Smooth muscle cell (in vitro differentiated cells): ENCODE measurements at regions not wholly inside any gene's neighbourhood (a gene's known extent, or its start where the extent isn't known, plus 50 kb on each side); places are given as distances from the start of the nearest gene placed in this dataset.
A peak's percentile ranks its signal among the peaks of the same experiment; 100 is the strongest.

ENCODE experiments used
- DNase-seq: peaks from one replicate; lab custom pipeline; 2025; ENCODE audit not compliant: unreplicated experiment; lab: John Stamatoyannopoulos, UW
- H2AFZ ChIP-seq: fragments of 200-600 bp; sonication (generic); 2 replicates; pipeline ENCODE4 v1.6.0; 2016; ENCODE audit warnings: antibody characterized with exemption, low read depth, mild to moderate bottlenecking
- H3F3A ChIP-seq: fragments of 200-600 bp; sonication (generic); 2 replicates; pipeline ENCODE4 v1.6.0; 2017; ENCODE audit warnings: antibody characterized with exemption, low read depth
- H3K27ac ChIP-seq: fragments of 200-600 bp; sonication (generic); 2 replicates; pipeline ENCODE4 v1.5.1; 2016; ENCODE audit warnings: low read depth, mild to moderate bottlenecking
- H3K27me3 ChIP-seq: fragments of 200-600 bp; sonication (generic); 2 replicates; pipeline ENCODE4 v1.6.1; 2016; ENCODE audit warnings: low read depth, mild to moderate bottlenecking
- H3K36me3 ChIP-seq: fragments of 200-600 bp; sonication (generic); 2 replicates; pipeline ENCODE4 v1.5.1; 2016; ENCODE audit warnings: low read depth
- H3K4me1 ChIP-seq: fragments of 200-600 bp; sonication (generic); 2 replicates; pipeline ENCODE4 v1.5.1; 2016; ENCODE audit warnings: low read depth
- H3K4me2 ChIP-seq: fragments of 200-600 bp; sonication (generic); 2 replicates; pipeline ENCODE4 v1.6.0; 2016; ENCODE audit warnings: mild to moderate bottlenecking
- H3K4me3 ChIP-seq: fragments of 200-600 bp; sonication (generic); 2 replicates; pipeline ENCODE4 v1.5.1; 2016; ENCODE audit warnings: mild to moderate bottlenecking
- H3K79me2 ChIP-seq: fragments of 200-600 bp; sonication (generic); 2 replicates; pipeline ENCODE4 v1.6.0; 2016; ENCODE audit warnings: low read depth, mild to moderate bottlenecking
- H3K9ac ChIP-seq: fragments of 200-600 bp; sonication (generic); 2 replicates; pipeline ENCODE4 v1.6.0; 2016; ENCODE audit warnings: low read depth
- H3K9me3 ChIP-seq: fragments of 200-600 bp; sonication (generic); replicated peaks from 2 replicates; pipeline ENCODE4 v1.5.1; 2016; ENCODE audit warnings: low read depth
- H4K20me1 ChIP-seq: fragments of 200-600 bp; sonication (generic); 2 replicates; pipeline ENCODE4 v1.6.0; 2016; ENCODE audit warnings: low read depth
- WGBS: methylation state at CpG from one replicate; pipeline ENCODE4 v1.1.7; 2016; ENCODE audit warnings: low lambda C conversion rate; 5-methylcytosine and 5-hydroxymethylcytosine counted together
- TF ChIP-seq, protein P1 (sequence below): fragments of 200-600 bp; sonication (generic); IDR thresholded peaks from 2 replicates; pipeline ENCODE4 v1.5.1; 2017; ENCODE audit warnings: borderline replicate concordance, mild to moderate bottlenecking, antibody characterized with exemption; ENCODE audit not compliant: insufficient read depth, poor library complexity, severe bottlenecking

DNA sequence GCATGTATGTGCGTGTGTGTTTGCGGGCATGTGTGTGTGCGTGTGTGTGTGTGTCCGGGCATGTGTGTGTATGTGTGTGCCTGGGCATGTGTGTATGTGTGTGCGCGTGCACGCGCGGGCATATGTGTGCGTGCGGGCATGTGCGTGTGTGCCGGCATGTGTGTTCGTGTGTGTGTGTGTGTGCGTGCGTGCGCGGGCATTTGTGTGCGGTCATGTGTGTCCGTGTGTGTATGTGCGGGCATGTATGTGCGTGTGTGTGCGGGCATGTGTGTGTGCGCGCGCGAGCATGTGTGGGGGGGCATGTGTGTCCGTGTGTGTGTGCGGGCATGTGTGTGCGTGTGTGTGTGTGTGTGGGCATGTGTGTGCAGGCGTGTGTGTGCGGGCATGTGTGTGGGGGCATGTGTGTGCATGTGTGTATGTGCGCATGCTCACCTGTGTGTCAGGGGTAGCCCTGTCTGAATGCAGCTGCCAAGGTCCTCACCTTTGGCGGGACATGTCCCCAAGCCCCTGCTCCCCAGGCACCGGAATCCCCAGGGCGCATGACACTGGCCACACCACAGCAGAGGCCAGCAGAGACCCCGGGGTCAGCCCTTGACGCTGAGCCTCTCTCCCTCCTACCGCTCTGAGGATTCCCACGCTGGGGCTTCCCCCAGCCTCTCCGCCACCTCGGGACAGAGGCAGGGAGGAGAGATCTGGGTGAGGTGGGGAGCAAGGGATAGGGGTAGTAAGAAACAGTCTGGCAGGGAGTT, 109.5 kb upstream of the NCOR2 start:
- 92% methylated on average over 40 of the region's 42 CpGs for WGBS
- Histone ChIP-seq H3K4me2 (peak overlapping the region; percentile 74), H3K27me3 (no peaks in the 10 kb centered on the region), H3F3A (peaks cover 6% of the 10 kb centered on the region), H3K36me3 (no peaks in the 10 kb centered on the region), H3K4me3 (no peak overlapping the region), H4K20me1 (no peaks in the 10 kb centered on the region), H3K4me1 (peaks cover 14% of the 10 kb centered on the region), H3K79me2 (no peaks in the 10 kb centered on the region), H3K27ac (no peak overlapping the region), H2AFZ (no peak overlapping the region), H3K9ac (no peak overlapping the region), H3K9me3 (no peaks in the 10 kb centered on the region)
- TF ChIP-seq, protein P1, sequence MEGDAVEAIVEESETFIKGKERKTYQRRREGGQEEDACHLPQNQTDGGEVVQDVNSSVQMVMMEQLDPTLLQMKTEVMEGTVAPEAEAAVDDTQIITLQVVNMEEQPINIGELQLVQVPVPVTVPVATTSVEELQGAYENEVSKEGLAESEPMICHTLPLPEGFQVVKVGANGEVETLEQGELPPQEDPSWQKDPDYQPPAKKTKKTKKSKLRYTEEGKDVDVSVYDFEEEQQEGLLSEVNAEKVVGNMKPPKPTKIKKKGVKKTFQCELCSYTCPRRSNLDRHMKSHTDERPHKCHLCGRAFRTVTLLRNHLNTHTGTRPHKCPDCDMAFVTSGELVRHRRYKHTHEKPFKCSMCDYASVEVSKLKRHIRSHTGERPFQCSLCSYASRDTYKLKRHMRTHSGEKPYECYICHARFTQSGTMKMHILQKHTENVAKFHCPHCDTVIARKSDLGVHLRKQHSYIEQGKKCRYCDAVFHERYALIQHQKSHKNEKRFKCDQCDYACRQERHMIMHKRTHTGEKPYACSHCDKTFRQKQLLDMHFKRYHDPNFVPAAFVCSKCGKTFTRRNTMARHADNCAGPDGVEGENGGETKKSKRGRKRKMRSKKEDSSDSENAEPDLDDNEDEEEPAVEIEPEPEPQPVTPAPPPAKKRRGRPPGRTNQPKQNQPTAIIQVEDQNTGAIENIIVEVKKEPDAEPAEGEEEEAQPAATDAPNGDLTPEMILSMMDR = no peak
- DNase-seq = no peak

DNA sequence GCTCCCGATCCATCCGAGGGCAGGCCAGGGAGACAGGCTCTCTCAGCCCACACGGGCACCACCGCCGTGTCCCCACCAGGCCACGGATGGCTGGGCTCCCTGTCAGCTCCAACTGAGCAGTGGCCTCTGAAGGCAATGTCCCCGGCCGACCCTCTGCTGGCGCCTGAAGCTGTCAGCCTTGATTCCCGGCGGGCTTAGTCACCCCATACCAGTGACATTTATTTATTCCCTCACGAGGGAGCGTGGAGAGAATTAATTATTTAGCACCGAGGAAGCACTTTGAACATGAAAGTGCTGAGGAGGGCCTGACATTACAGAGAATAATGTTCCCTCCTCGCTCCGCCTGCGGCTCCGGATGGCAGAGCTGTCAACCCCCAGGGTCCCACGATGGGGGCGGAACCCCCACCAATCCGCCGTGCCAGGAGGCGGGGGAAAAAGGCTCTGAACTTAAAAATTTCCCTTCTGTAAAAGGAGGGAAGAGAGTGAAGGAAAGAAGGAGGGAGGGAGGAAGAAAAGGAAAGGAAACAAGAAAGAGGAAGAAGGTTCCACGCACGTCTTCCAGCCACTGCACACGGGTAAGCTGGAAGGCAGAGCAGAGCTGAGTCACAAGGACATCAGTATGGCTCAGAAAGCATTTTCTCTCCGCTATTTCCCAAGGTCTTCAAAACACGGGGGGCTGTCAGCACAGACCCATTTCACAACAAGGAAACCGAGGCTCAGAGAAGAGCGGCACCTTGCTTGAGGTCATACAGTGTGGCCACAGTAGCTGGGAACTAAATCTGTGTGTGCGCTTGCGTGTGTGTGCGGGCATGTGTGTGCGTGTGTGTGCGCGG, 108.7 kb upstream of the NCOR2 start:
- peak overlapping the region; percentile 58 for H3K27ac ChIP-seq
- H3K4me1 ChIP-seq = peaks cover 9% of the 10 kb centered on the region
- no peaks in the 10 kb centered on the region for H3K9me3 ChIP-seq
- peak overlapping the region; percentile 6 for H2AFZ ChIP-seq
- H3K9ac ChIP-seq = peak overlapping the region; percentile 51
- no peak for DNase-seq
- H4K20me1 ChIP-seq = no peaks in the 10 kb centered on the region
- H3K79me2 ChIP-seq = no peaks in the 10 kb centered on the region
- no peaks in the 10 kb centered on the region for H3K36me3 ChIP-seq
- TF ChIP-seq, protein P1 = no peak
- peaks cover 6% of the 10 kb centered on the region for H3F3A ChIP-seq
- WGBS = 50% methylated on average over 36 of the region's 36 CpGs
- H3K4me2 ChIP-seq = peak overlapping the region; percentile 74
- H3K27me3 ChIP-seq = no peaks in the 10 kb centered on the region
- no peak overlapping the region for H3K4me3 ChIP-seq

DNA sequence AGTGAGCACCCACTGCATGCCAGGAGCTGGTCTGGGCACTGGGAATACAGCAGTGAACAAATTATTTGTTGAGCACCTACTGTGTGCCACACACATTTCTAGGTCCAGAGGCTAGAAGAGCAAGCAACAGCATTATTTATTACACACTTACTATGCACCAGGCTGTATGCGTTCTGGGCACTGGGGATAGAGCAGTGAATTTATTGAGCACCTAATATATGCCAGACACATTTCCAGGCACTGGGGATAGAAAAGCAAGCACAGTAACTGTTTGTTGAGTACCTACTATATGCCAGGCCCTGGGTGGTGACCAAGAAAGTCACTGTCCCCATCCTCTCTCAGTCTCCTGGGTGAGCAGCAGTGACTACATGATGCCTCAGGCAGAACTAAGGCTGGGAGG, 107.5 kb upstream of the NCOR2 start:
- H3K79me2 ChIP-seq = no peaks in the 10 kb centered on the region
- H3K4me1 ChIP-seq = peaks cover 9% of the 10 kb centered on the region
- no peak overlapping the region for H3K4me3 ChIP-seq
- H4K20me1 ChIP-seq = no peaks in the 10 kb centered on the region
- H3K27ac ChIP-seq = peak overlapping the region; percentile 50
- no peaks in the 10 kb centered on the region for H3K36me3 ChIP-seq
- TF ChIP-seq, protein P1 = no peak
- peaks cover 4% of the 10 kb centered on the region for H3F3A ChIP-seq
- DNase-seq = no peak
- WGBS = 100% methylated on average over 1 of the region's 1 CpG
- H3K9me3 ChIP-seq = no peaks in the 10 kb centered on the region
- H3K4me2 ChIP-seq = no peak overlapping the region
- H2AFZ ChIP-seq = no peak overlapping the region
- H3K27me3 ChIP-seq = no peaks in the 10 kb centered on the region
- no peak overlapping the region for H3K9ac ChIP-seq
